GM23338 (cell line): ENCODE measurements at regions not wholly inside any gene's neighbourhood (a gene's known extent, or its start where the extent isn't known, plus 50 kb on each side); places are given as distances from the start of the nearest gene placed in this dataset.

ENCODE experiments used
- ATAC-seq: fragments of 200-7000 bp; cut with Tn5 transposase; 3 replicates; pipeline ENCODE4 v1.9.1; 2020
- DNase-seq: peaks from one replicate; pipeline ENCODE4 v3.0.0-alpha.2; 2015; ENCODE audit warnings: low spot score
- H2AFZ ChIP-seq: fragments of 200-600 bp; sonication (generic); 2 replicates; pipeline ENCODE4 v1.8.0; 2016; ENCODE audit warnings: antibody characterized with exemption, mild to moderate bottlenecking, moderate library complexity
- H3F3A ChIP-seq: fragments of 200-600 bp; sonication (generic); replicated peaks from 2 replicates; pipeline ENCODE4 v1.8.0; 2017; ENCODE audit warnings: antibody characterized with exemption, mixed run types, low read depth
- H3K27ac ChIP-seq: fragments of 200-600 bp; sonication (generic); 2 replicates; pipeline ENCODE4 v1.6.1; 2016; ENCODE audit warnings: low read depth
- H3K27me3 ChIP-seq: fragments of 200-600 bp; sonication (generic); 2 replicates; pipeline ENCODE4 v1.8.0; 2016; ENCODE audit warnings: mild to moderate bottlenecking, mixed run types, moderate library complexity; ENCODE audit not compliant: insufficient read depth
- H3K36me3 ChIP-seq: fragments of 200-600 bp; sonication (generic); 2 replicates; pipeline ENCODE4 v1.8.0; 2016; ENCODE audit warnings: mild to moderate bottlenecking; ENCODE audit not compliant: insufficient read depth
- H3K4me1 ChIP-seq: fragments of 200-600 bp; sonication (generic); 2 replicates; pipeline ENCODE4 v1.8.0; 2016; ENCODE audit warnings: mild to moderate bottlenecking, moderate library complexity; ENCODE audit not compliant: insufficient read depth
- H3K4me2 ChIP-seq: fragments of 200-600 bp; sonication (generic); 2 replicates; pipeline ENCODE4 v1.7.1; 2017; ENCODE audit warnings: mixed run types
- H3K4me3 ChIP-seq: fragments of 200-600 bp; sonication (generic); 2 replicates; pipeline ENCODE4 v1.6.1; 2016; ENCODE audit warnings: mixed run types
- H3K79me2 ChIP-seq: fragments of 200-600 bp; sonication (generic); replicated peaks from 2 replicates; pipeline ENCODE4 v1.8.0; 2017; ENCODE audit warnings: mild to moderate bottlenecking; ENCODE audit not compliant: insufficient read depth
- H3K9me2 ChIP-seq: fragments of 200-600 bp; sonication (generic); 2 replicates; pipeline ENCODE4 v1.8.0; 2017; ENCODE audit not compliant: insufficient read depth
- H4K20me1 ChIP-seq: fragments of 200-600 bp; sonication (generic); replicated peaks from 2 replicates; pipeline ENCODE4 v1.8.0; 2017; ENCODE audit warnings: mild to moderate bottlenecking; ENCODE audit not compliant: insufficient read depth
- H3K27ac Mint-ChIP-seq: 2 replicates; pipeline ENCODE4 v1.8.0; 2020; ENCODE audit warnings: inconsistent platforms, mild to moderate bottlenecking, moderate library complexity, mixed read lengths
- H3K27me3 Mint-ChIP-seq: 3 replicates; pipeline ENCODE4 v1.8.0; 2022; ENCODE audit warnings: low read depth, mild to moderate bottlenecking, moderate library complexity, mixed read lengths, inconsistent platforms; ENCODE audit not compliant: insufficient read depth, poor library complexity
- H3K36me3 Mint-ChIP-seq: 3 replicates; pipeline ENCODE4 v1.8.0; 2021; ENCODE audit warnings: low read depth, mild to moderate bottlenecking, inconsistent platforms, moderate library complexity, mixed read lengths
- H3K4me1 Mint-ChIP-seq: 3 replicates; pipeline ENCODE4 v1.8.0; 2020; ENCODE audit warnings: mild to moderate bottlenecking, inconsistent platforms, mixed read lengths
- H3K4me3 Mint-ChIP-seq: 3 replicates; pipeline ENCODE4 v1.8.0; 2021; ENCODE audit warnings: moderate library complexity, mild to moderate bottlenecking, inconsistent platforms, mixed read lengths
- H3K9me3 Mint-ChIP-seq: 3 replicates; pipeline ENCODE4 v1.8.0; 2020; ENCODE audit warnings: moderate library complexity, mild to moderate bottlenecking, inconsistent platforms, mixed read lengths
- CREB1 ChIP-seq: fragments of 250-450 bp; sonication (Bioruptor Pico); IDR thresholded peaks from 2 replicates; pipeline ENCODE4 v1.5.0; 2020; ENCODE audit warnings: low read depth, mild to moderate bottlenecking, moderate library complexity
- EZH2 ChIP-seq: fragments of 200-600 bp; sonication (generic); IDR thresholded peaks from one replicate; pipeline ENCODE4 v1.8.0; 2017; ENCODE audit warnings: antibody characterized with exemption, mild to moderate bottlenecking, low read depth; ENCODE audit not compliant: unreplicated experiment
- JUNB ChIP-seq: IDR thresholded peaks from one replicate; pipeline ENCODE4 v1.6.1; 2016; ENCODE audit warnings: antibody characterized with exemption; ENCODE audit not compliant: unreplicated experiment
- NANOG ChIP-seq: IDR thresholded peaks from 2 replicates; pipeline ENCODE4 v1.6.1; 2016; ENCODE audit warnings: antibody characterized with exemption, borderline replicate concordance
- POLR2AphosphoS5 ChIP-seq: IDR thresholded peaks from 2 replicates; pipeline ENCODE4 v1.6.1; 2016; ENCODE audit warnings: antibody characterized with exemption, low read depth
- STAT1 ChIP-seq: IDR thresholded peaks from one replicate; pipeline ENCODE4 v1.6.1; 2016; ENCODE audit warnings: antibody characterized with exemption; ENCODE audit not compliant: unreplicated experiment
- ZNF331 ChIP-seq: fragments of 250-450 bp; sonication (Bioruptor Pico); IDR thresholded peaks from 2 replicates; pipeline ENCODE4 v1.5.0; 2020; ENCODE audit warnings: low read depth, mild to moderate bottlenecking, moderate library complexity
- TF ChIP-seq, protein P1 (sequence below): IDR thresholded peaks from one replicate; pipeline ENCODE4 v1.6.1; 2018; ENCODE audit warnings: antibody characterized with exemption; ENCODE audit not compliant: unreplicated experiment
- TF ChIP-seq, protein P2 (sequence below): IDR thresholded peaks from 2 replicates; pipeline ENCODE4 v1.6.1; 2016; ENCODE audit warnings: antibody characterized with exemption
- TF ChIP-seq, protein P3 (sequence below), 2 experiments: fragments of 200-600 bp in 1 of 2; sonication (generic) in 1 of 2; conservative IDR thresholded peaks; 2 replicates each; pipeline versions ENCODE4 v1.5.1 to v1.6.1; 2016 to 2017; ENCODE audit warnings: antibody characterized with exemption in 2 of 2, low read depth in 2 of 2, mild to moderate bottlenecking in 2 of 2, moderate library complexity in 1 of 2
- TF ChIP-seq, protein P4 (sequence below): fragments of 250-450 bp; sonication (Bioruptor Pico); IDR thresholded peaks from 2 replicates; pipeline ENCODE4 v1.5.0; 2020; ENCODE audit warnings: mild to moderate bottlenecking, moderate library complexity

DNA sequence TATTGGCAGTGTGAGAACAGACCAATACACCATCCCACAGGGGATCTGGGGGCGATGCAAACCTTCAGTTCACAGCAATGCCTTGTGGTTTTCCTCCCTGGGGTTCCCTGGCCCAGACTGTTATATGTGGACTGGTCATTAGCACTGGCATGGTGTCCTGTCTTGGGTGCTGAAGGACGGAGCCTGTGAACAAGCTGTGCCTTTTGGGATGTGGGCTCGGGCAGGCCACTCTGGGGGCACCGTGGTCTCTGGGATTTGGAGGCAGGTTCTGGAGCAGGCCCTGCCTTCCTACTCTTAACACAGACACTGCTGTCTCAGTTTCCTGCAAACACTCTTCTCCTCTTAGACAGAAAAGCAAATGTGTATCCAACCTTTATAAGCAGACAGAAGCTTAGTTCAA is 93.0 kb upstream of the ADRA2C start (continued):
- TF ChIP-seq, protein P1, sequence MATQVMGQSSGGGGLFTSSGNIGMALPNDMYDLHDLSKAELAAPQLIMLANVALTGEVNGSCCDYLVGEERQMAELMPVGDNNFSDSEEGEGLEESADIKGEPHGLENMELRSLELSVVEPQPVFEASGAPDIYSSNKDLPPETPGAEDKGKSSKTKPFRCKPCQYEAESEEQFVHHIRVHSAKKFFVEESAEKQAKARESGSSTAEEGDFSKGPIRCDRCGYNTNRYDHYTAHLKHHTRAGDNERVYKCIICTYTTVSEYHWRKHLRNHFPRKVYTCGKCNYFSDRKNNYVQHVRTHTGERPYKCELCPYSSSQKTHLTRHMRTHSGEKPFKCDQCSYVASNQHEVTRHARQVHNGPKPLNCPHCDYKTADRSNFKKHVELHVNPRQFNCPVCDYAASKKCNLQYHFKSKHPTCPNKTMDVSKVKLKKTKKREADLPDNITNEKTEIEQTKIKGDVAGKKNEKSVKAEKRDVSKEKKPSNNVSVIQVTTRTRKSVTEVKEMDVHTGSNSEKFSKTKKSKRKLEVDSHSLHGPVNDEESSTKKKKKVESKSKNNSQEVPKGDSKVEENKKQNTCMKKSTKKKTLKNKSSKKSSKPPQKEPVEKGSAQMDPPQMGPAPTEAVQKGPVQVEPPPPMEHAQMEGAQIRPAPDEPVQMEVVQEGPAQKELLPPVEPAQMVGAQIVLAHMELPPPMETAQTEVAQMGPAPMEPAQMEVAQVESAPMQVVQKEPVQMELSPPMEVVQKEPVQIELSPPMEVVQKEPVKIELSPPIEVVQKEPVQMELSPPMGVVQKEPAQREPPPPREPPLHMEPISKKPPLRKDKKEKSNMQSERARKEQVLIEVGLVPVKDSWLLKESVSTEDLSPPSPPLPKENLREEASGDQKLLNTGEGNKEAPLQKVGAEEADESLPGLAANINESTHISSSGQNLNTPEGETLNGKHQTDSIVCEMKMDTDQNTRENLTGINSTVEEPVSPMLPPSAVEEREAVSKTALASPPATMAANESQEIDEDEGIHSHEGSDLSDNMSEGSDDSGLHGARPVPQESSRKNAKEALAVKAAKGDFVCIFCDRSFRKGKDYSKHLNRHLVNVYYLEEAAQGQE = no peak
- TF ChIP-seq NANOG = no peak
- no peak for TF ChIP-seq STAT1
- no peak for TF ChIP-seq ZNF331 (CRISPR knock-in tag)
- TF ChIP-seq CREB1 = no peak
- TF ChIP-seq, protein P2, sequence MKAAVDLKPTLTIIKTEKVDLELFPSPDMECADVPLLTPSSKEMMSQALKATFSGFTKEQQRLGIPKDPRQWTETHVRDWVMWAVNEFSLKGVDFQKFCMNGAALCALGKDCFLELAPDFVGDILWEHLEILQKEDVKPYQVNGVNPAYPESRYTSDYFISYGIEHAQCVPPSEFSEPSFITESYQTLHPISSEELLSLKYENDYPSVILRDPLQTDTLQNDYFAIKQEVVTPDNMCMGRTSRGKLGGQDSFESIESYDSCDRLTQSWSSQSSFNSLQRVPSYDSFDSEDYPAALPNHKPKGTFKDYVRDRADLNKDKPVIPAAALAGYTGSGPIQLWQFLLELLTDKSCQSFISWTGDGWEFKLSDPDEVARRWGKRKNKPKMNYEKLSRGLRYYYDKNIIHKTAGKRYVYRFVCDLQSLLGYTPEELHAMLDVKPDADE = no peak
- TF ChIP-seq, protein P3, sequence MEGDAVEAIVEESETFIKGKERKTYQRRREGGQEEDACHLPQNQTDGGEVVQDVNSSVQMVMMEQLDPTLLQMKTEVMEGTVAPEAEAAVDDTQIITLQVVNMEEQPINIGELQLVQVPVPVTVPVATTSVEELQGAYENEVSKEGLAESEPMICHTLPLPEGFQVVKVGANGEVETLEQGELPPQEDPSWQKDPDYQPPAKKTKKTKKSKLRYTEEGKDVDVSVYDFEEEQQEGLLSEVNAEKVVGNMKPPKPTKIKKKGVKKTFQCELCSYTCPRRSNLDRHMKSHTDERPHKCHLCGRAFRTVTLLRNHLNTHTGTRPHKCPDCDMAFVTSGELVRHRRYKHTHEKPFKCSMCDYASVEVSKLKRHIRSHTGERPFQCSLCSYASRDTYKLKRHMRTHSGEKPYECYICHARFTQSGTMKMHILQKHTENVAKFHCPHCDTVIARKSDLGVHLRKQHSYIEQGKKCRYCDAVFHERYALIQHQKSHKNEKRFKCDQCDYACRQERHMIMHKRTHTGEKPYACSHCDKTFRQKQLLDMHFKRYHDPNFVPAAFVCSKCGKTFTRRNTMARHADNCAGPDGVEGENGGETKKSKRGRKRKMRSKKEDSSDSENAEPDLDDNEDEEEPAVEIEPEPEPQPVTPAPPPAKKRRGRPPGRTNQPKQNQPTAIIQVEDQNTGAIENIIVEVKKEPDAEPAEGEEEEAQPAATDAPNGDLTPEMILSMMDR (conservative IDR thresholded peaks at IDR 0.05; ENCODE audit: low read depth in 2 of 2) = no peak

DNA sequence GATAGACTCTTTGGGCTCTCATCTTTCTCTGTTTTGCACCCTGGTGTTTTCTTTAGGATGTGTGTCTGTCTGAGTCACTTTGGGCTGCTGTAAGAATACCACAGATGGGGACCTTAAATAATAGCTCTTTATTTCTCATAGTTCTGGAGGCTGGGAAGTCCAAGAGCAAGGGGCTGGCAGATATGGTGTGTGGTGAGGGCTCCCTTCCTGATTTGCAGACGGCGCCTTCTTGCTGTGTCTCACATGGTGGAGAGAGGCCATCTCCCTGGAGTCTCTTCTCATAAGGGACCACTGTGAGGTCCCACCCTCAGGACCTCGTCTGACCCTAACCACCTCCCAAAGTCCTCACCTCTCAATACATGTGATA is 93.7 kb upstream of the ADRA2C start:
- Histone ChIP-seq H3K36me3 (no peaks in the 10 kb centered on the region), H3K79me2 (no peaks in the 10 kb centered on the region), H4K20me1 (no peaks in the 10 kb centered on the region), H3K4me2 (no peak overlapping the region), H3F3A (no peaks in the 10 kb centered on the region), H3K4me3 (no peak overlapping the region), H2AFZ (no peak overlapping the region), H3K27ac (no peak overlapping the region), H3K4me1 (no peaks in the 10 kb centered on the region), H3K9me2 (no peaks in the 10 kb centered on the region), H3K27me3 (no peaks in the 10 kb centered on the region)
- H3K27me3 Mint-ChIP-seq = peaks cover 9% of the 10 kb centered on the region
- peaks cover 9% of the 10 kb centered on the region; the same call in 2 of the 3 replicates for H3K4me1 Mint-ChIP-seq
- no peak overlapping the region for H3K4me3 Mint-ChIP-seq
- peaks cover 13% of the 10 kb centered on the region; the same call in 1 of the 3 replicates for H3K9me3 Mint-ChIP-seq
- no peak for ATAC-seq
- H3K36me3 Mint-ChIP-seq = no peaks in the 10 kb centered on the region
- DNase-seq = no peak
- no peak overlapping the region for H3K27ac Mint-ChIP-seq
- no peak for TF ChIP-seq ZNF331 (CRISPR knock-in tag)
- TF ChIP-seq NANOG = no peak
- TF ChIP-seq, protein P4, sequence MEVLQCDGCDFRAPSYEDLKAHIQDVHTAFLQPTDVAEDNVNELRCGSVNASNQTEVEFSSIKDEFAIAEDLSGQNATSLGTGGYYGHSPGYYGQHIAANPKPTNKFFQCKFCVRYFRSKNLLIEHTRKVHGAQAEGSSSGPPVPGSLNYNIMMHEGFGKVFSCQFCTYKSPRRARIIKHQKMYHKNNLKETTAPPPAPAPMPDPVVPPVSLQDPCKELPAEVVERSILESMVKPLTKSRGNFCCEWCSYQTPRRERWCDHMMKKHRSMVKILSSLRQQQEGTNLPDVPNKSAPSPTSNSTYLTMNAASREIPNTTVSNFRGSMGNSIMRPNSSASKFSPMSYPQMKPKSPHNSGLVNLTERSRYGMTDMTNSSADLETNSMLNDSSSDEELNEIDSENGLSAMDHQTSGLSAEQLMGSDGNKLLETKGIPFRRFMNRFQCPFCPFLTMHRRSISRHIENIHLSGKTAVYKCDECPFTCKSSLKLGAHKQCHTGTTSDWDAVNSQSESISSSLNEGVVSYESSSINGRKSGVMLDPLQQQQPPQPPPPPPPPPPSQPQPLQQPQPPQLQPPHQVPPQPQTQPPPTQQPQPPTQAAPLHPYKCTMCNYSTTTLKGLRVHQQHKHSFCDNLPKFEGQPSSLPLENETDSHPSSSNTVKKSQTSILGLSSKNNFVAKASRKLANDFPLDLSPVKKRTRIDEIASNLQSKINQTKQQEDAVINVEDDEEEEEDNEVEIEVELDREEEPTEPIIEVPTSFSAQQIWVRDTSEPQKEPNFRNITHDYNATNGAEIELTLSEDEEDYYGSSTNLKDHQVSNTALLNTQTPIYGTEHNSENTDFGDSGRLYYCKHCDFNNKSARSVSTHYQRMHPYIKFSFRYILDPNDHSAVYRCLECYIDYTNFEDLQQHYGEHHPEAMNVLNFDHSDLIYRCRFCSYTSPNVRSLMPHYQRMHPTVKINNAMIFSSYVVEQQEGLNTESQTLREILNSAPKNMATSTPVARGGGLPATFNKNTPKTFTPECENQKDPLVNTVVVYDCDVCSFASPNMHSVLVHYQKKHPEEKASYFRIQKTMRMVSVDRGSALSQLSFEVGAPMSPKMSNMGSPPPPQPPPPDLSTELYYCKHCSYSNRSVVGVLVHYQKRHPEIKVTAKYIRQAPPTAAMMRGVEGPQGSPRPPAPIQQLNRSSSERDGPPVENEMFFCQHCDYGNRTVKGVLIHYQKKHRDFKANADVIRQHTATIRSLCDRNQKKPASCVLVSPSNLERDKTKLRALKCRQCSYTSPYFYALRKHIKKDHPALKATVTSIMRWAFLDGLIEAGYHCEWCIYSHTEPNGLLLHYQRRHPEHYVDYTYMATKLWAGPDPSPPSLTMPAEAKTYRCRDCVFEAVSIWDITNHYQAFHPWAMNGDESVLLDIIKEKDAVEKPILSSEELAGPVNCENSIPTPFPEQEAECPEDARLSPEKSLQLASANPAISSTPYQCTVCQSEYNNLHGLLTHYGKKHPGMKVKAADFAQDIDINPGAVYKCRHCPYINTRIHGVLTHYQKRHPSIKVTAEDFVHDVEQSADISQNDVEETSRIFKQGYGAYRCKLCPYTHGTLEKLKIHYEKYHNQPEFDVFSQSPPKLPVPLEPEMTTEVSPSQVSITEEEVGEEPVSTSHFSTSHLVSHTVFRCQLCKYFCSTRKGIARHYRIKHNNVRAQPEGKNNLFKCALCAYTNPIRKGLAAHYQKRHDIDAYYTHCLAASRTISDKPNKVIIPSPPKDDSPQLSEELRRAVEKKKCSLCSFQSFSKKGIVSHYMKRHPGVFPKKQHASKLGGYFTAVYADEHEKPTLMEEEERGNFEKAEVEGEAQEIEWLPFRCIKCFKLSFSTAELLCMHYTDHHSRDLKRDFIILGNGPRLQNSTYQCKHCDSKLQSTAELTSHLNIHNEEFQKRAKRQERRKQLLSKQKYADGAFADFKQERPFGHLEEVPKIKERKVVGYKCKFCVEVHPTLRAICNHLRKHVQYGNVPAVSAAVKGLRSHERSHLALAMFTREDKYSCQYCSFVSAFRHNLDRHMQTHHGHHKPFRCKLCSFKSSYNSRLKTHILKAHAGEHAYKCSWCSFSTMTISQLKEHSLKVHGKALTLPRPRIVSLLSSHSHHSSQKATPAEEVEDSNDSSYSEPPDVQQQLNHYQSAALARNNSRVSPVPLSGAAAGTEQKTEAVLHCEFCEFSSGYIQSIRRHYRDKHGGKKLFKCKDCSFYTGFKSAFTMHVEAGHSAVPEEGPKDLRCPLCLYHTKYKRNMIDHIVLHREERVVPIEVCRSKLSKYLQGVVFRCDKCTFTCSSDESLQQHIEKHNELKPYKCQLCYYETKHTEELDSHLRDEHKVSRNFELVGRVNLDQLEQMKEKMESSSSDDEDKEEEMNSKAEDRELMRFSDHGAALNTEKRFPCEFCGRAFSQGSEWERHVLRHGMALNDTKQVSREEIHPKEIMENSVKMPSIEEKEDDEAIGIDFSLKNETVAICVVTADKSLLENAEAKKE (CRISPR knock-in tag) = no peak
- TF ChIP-seq, protein P2 = no peak
- no peak for TF ChIP-seq POLR2AphosphoS5
- no peak for TF ChIP-seq JUNB
- TF ChIP-seq EZH2 = no peak
- TF ChIP-seq CREB1 = no peak
